Mesothelial cell of epicardium (in vitro differentiated cells): ENCODE measurements at regions not wholly inside any gene's neighbourhood (a gene's known extent, or its start where the extent isn't known, plus 50 kb on each side); places are given as distances from the start of the nearest gene placed in this dataset.

ENCODE experiments used
- DNase-seq, 2 experiments: peaks; one replicate each; pipeline ENCODE4 v3.0.0; 2021; ENCODE audit warnings: low spot score in 2 of 2; ENCODE audit not compliant: unreplicated experiment in 2 of 2
- H3K27ac Mint-ChIP-seq: 2 replicates; pipeline ENCODE4 v1.8.0; 2021; ENCODE audit warnings: mixed read lengths
- H3K27me3 Mint-ChIP-seq: 2 replicates; pipeline ENCODE4 v1.8.0; 2021; ENCODE audit warnings: low read depth, mixed read lengths
- H3K36me3 Mint-ChIP-seq: 2 replicates; pipeline ENCODE4 v1.8.0; 2021; ENCODE audit warnings: mixed read lengths
- H3K4me1 Mint-ChIP-seq: 2 replicates; pipeline ENCODE4 v1.8.0; 2021; ENCODE audit warnings: mixed read lengths
- H3K4me3 Mint-ChIP-seq: 2 replicates; pipeline ENCODE4 v1.8.0; 2021; ENCODE audit warnings: mild to moderate bottlenecking, moderate library complexity, mixed read lengths
- H3K9me3 Mint-ChIP-seq: 2 replicates; pipeline ENCODE4 v1.8.0; 2021; ENCODE audit warnings: mixed read lengths
- CTCF ChIP-seq: fragments of 200-600 bp; sonication (generic); IDR thresholded peaks from one replicate; pipeline ENCODE4 v1.5.0; 2021; ENCODE audit warnings: antibody characterized with exemption; ENCODE audit not compliant: unreplicated experiment

GRCh38 chr18:41731884-41732283 is 223.2 kb upstream of the PIK3C3 start:
- no peak overlapping the region for H3K4me3 Mint-ChIP-seq
- H3K27me3 Mint-ChIP-seq: no peaks in the 10 kb centered on the region
- TF ChIP-seq CTCF: no peak
- no peak for DNase-seq
- H3K27ac Mint-ChIP-seq: no peak overlapping the region
- no peaks in the 10 kb centered on the region for H3K36me3 Mint-ChIP-seq
- peaks cover 6% of the 10 kb centered on the region for H3K4me1 Mint-ChIP-seq
- no peaks in the 10 kb centered on the region for H3K9me3 Mint-ChIP-seq

- no peak for DNase-seq
- Mint-ChIP-seq H3K27ac (no peak overlapping the region), H3K9me3 (no peaks in the 10 kb centered on the region), H3K27me3 (no peaks in the 10 kb centered on the region), H3K4me1 (peaks cover 14% of the 10 kb centered on the region), H3K36me3 (no peaks in the 10 kb centered on the region), H3K4me3 (no peak overlapping the region)
- no peak for TF ChIP-seq CTCF
Observed at GRCh38 chr18:41724195-41724594, 230.8 kb upstream of the PIK3C3 start.

GRCh38 chr18:41721103-41721790 is 233.8 kb upstream of the PIK3C3 start:
- H3K9me3 Mint-ChIP-seq: no peaks in the 10 kb centered on the region
- no peaks in the 10 kb centered on the region for H3K27me3 Mint-ChIP-seq
- peaks cover 19% of the 10 kb centered on the region for H3K4me1 Mint-ChIP-seq
- H3K36me3 Mint-ChIP-seq: no peaks in the 10 kb centered on the region
- DNase-seq: no peak
- H3K4me3 Mint-ChIP-seq: no peak overlapping the region
- H3K27ac Mint-ChIP-seq: no peak overlapping the region
- no peak for TF ChIP-seq CTCF

- Mint-ChIP-seq H3K4me1 (peaks cover 21% of the 10 kb centered on the region), H3K36me3 (no peaks in the 10 kb centered on the region), H3K4me3 (no peak overlapping the region), H3K9me3 (no peaks in the 10 kb centered on the region), H3K27ac (no peak overlapping the region), H3K27me3 (peaks cover 1% of the 10 kb centered on the region)
- no peak for TF ChIP-seq CTCF
- no peak for DNase-seq
Observed at GRCh38 chr18:41720226-41720625, 234.8 kb upstream of the PIK3C3 start.

- no peaks in the 10 kb centered on the region for H3K9me3 Mint-ChIP-seq
- no peak for DNase-seq
- H3K36me3 Mint-ChIP-seq: no peaks in the 10 kb centered on the region
- TF ChIP-seq CTCF: no peak
- H3K27ac Mint-ChIP-seq: no peak overlapping the region
- H3K4me1 Mint-ChIP-seq: peaks cover 24% of the 10 kb centered on the region
- H3K27me3 Mint-ChIP-seq: peaks cover 1% of the 10 kb centered on the region
- H3K4me3 Mint-ChIP-seq: no peak overlapping the region
Observed at GRCh38 chr18:41719808-41720207, 235.2 kb upstream of the PIK3C3 start.

- H3K9me3 Mint-ChIP-seq: no peaks in the 10 kb centered on the region
- peaks cover 16% of the 10 kb centered on the region for H3K4me1 Mint-ChIP-seq
- DNase-seq: no peak
- peaks cover 3% of the 10 kb centered on the region for H3K27me3 Mint-ChIP-seq
- no peak overlapping the region for H3K4me3 Mint-ChIP-seq
- no peak overlapping the region for H3K27ac Mint-ChIP-seq
- no peak for TF ChIP-seq CTCF
- no peaks in the 10 kb centered on the region for H3K36me3 Mint-ChIP-seq
Observed at GRCh38 chr18:41714872-41715271, 240.2 kb upstream of the PIK3C3 start.
